ENCODE measurements at regions not wholly inside any gene's neighbourhood (a gene's known extent, or its start where the extent isn't known, plus 50 kb on each side); places are given as distances from the start of the nearest gene placed in this dataset.

GRCh38 chr1:56418151-56418631 is 161.2 kb downstream of the PLPP3 start:
- DNase-seq (ENCODE audit: low read depth in 3 of 3, low spot score in 1 of 3): no peak

DNA sequence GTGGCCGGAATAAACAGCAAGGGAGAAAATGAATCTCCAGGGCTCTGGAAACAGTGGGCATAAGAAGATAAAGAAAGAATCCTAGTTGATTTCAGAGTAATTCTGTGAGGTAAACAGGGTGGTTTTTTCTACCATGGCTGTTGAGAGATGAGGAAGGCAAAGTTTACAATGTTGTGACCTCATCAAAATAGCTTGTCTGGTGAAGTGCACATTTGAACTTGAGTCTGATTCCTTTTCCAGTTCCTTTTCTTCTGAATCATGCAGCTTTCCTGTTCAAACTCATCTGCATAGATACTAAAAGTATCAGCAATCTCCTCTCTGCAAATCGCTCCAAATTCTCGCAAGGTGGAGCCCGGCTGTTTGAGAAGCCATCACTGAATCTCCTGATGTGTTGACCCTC is 161.7 kb downstream of the PLPP3 start:
- DNase-seq (ENCODE audit: low read depth in 3 of 3, low spot score in 1 of 3): no peak

DNA sequence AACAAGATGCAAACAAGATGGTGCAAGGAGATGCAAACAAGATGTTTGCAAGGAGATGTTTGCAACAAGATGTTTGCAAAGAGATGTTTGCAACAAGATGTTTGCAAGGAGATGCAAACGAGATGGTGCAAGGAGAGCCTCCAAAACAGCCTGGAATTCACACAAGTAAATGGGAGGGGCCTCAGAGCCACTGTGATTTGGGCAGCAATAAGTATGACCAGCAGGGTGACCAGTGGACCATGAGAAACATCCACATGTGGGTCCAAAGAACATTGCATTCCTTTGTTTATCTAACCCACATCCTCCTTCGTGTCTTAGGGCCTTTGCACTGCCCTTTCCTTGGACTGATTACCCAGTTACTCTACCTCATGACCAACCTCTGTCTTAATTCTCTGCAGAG is 162.9 kb downstream of the PLPP3 start:
- DNase-seq (ENCODE audit: low read depth in 3 of 3, low spot score in 1 of 3): no peak

- no peak for DNase-seq (ENCODE audit: low read depth in 3 of 3, low spot score in 1 of 3)
Measured at GRCh38 chr1:56415720-56416119, 163.6 kb downstream of the PLPP3 start.

GRCh38 chr1:56415258-56415657 is 164.1 kb downstream of the PLPP3 start:
- DNase-seq (ENCODE audit: low read depth in 3 of 3, low spot score in 1 of 3): no peak

- no peak for DNase-seq (ENCODE audit: low read depth in 3 of 3, low spot score in 1 of 3)
Measured at GRCh38 chr1:56414728-56415224, 164.6 kb downstream of the PLPP3 start.

DNA sequence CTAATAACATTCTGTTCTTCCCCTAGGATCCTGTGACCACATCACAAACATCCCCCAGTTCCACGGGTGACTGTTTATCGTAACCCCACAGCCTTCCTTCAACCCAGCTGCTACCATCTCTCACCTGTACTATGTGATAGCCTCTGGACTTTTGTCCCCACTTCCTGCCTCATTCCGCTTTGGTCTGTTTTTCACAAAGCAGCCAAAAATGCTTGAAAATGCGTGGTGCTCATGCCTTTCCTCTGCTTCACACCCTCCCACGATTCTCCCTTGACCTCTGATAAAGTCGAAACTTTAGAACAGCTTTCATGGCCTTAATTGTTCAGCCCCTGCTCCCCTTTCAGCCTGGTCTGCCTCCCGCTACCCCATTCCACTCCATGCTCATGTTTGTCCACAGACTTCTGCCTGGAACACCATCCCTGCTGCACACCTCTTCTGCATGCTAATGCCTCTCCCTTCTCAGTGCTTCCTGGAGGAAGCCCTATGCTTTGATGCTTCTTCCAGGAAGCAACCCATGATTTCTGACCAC is 165.6 kb downstream of the PLPP3 start:
- DNase-seq (ENCODE audit: low read depth in 3 of 3, low spot score in 1 of 3): no peak

DNA sequence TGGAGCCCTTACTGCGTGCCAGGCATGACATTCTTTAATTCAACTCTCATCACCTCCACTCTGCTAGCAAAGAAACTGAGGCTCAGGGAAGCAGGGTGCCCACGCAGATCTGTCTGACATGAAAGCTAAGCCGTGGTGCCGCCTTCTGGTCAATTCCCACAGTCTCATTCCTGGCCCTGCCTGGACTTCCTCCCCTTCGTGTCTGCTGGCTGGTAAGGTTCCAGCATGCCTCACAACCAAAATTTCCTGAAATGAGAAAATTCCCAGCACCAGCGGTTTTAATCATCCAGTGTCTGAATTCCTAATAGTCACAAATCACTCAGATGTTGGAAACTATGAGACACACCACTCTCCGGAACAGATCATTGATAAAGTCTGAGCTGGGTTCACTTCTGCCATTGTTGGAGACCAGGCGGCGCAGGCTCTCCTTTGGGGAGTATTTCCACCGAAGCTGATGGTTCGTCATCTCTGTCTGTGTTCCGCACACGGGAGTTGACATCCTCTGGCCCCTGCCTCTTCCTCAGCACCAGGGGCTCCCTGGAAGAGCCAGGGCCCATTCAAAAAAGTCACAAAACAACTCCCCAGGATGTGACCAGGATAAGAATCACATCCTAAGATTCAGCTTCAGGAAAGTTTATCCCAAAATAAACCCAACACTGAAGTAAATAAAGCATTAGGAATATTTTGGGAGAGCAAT is 167.7 kb downstream of the PLPP3 start:
- DNase-seq (ENCODE audit: low read depth in 3 of 3, low spot score in 1 of 3): no peak

GRCh38 chr1:56411021-56411420 is 168.3 kb downstream of the PLPP3 start:
- DNase-seq (ENCODE audit: low read depth in 3 of 3, low spot score in 1 of 3): no peak

DNA sequence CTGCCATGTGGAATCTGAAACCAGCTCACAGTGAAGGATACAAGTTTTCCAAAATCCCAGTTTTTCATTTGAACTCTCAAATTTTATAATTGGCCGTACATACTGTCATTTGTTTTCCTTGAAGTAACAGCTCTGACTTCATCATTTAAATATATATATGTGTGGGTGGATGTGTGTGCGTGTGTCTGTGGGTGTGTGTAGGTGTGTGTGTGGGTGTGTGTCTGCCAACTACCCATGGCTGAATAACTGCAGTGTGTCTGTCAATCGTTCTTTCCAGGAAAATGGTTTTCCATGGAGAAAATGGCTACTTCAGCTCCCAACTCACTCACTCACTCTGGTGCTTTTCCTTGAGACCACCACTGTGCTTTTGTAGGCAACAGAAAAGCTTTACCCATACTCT is 169.0 kb downstream of the PLPP3 start:
- DNase-seq (ENCODE audit: low read depth in 3 of 3, low spot score in 1 of 3): no peak

GRCh38 chr1:56409112-56409691 is 170.2 kb downstream of the PLPP3 start:
- no peak for DNase-seq (ENCODE audit: low read depth in 3 of 3, low spot score in 1 of 3)

GRCh38 chr1:56406821-56407220 is 172.5 kb downstream of the PLPP3 start:
- DNase-seq (ENCODE audit: low read depth in 3 of 3, low spot score in 1 of 3): no peak

- DNase-seq (ENCODE audit: low read depth in 3 of 3, low spot score in 1 of 3): no peak
Measured at GRCh38 chr1:56404561-56405030, 174.8 kb downstream of the PLPP3 start.

DNA sequence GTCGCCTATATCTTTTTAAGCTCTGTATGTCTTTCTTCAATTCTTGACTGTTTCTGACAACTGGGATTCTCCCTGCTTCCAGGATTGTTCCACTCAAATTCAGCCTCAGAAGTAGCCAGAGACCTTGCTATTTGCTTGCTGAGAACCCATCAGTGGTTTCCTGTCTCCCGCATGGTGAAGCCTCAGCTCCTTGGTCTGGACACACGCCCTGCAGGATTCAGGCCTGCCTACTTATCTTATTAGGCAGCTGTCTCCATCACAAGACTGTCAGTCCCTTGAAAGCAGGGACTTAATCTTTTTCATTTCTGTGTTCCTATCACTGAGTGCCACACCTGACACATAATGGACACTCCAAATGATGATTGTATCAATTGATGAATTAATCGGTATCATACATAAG is 175.3 kb downstream of the PLPP3 start:
- DNase-seq (ENCODE audit: low read depth in 3 of 3, low spot score in 1 of 3): no peak

DNA sequence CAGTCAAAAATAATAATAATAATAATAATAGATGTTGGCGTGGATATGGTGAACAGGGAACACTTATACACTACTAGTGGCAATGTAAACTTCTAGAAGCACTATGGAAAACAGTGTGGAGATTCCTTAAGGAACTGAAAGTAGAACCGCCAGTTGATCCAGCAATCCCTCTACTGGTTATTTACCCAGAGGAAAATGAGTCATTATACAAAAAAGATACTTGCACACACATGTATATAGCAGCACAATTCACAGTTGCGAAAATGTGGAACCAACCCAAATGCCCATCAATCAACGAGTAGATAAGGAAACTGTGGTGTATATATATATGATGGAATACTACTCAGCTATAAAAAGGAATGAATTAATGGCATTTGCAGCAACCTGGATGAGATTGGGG is 176.0 kb downstream of the PLPP3 start:
- no peak for DNase-seq (ENCODE audit: low read depth in 3 of 3, low spot score in 1 of 3)

GRCh38 chr1:56401191-56401590 is 178.2 kb downstream of the PLPP3 start:
- no peak for DNase-seq (ENCODE audit: low read depth in 3 of 3, low spot score in 1 of 3)

- DNase-seq (ENCODE audit: low read depth in 3 of 3, low spot score in 1 of 3): no peak
Measured at GRCh38 chr1:56400526-56400925, 178.8 kb downstream of the PLPP3 start.

GRCh38 chr1:56399795-56400194 is 179.6 kb downstream of the PLPP3 start:
- no peak for DNase-seq (ENCODE audit: low read depth in 3 of 3, low spot score in 1 of 3)

DNA sequence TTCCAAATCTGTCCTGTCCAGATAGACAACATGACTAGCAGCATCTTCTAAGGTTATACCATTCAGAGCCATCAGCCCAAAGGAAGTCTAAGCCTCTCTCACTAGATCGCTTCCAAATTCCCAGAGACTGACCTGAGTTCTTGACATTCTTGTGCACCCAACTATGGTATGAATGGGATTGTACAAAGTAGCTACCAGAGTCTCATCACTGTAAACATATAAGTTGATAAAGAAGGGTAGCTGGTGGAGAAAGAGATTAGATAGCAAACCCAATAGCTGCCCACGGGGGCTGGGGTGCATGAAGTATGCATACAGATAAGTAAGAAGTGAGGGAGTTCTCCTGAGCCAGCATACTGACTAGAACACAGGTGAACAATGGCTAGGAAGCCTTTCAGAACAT is 180.0 kb downstream of the PLPP3 start:
- DNase-seq (ENCODE audit: low read depth in 3 of 3, low spot score in 1 of 3): no peak

DNA sequence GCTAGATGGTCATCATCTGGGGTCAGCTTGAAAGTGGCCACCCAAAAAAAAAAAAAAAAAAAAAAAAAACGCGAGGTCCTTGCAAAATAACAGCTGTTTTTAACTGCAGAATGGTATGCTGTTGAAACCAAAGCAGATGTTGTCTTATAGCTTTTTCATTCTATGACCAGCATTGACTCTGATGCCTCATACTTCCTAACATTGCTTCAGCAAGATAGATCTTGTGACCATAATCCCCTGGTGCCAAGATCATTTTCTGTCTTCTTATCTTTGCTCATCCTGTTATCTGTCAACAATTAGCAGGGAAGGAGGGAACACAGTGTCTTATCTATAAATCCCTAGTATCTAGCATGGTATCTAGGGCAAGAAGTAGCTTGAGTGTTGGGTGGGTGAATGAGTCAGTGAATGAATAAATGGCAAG is 181.5 kb downstream of the PLPP3 start:
- no peak for DNase-seq (ENCODE audit: low read depth in 3 of 3, low spot score in 1 of 3)

DNA sequence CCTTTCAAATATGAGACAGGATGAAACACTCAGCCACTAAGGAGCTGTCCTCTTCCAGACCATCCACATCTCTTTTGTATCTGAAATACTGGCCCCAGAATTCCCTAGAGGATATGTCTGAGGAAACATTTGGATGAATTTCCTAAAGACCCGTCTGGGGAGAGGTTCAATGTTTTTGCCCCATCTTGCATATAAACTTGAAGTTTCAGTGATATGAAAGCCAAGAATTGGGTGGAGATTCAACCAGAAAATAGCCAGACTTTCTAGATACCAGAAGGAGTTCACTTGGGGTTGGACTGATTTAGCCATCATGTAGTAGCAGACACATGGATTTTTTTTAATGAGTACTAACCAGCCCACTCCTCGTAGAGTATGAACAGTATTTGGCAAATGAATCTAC is 182.0 kb downstream of the PLPP3 start:
- DNase-seq (ENCODE audit: low read depth in 3 of 3, low spot score in 1 of 3): no peak

DNA sequence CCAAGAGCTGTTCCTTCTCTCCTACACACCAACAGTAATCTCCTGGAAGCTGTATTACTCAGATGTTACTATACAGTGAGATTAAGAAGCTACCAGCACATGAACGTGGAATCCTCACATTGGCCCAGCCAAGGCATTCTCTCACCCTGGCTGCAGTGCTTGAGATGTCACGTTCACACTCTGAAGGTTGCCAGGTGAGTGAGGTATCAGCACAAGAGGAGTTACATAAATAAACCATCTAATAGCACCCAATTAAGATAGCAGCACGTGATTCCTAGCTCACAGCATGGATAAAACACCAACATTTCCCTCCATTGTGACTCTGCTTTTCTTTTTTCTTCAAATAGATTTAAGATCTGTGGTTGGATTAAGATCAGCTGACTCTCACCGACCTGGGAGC is 182.8 kb downstream of the PLPP3 start:
- no peak for DNase-seq (ENCODE audit: low read depth in 3 of 3, low spot score in 1 of 3)

Measured in stimulated activated CD4-positive, alpha-beta T cell treated with anti-CD3 and anti-CD28 coated beads, TNF-alpha, amount 100 ng/mL, for 1 hour (primary cell).